NCI-H1930 (cell line): ENCODE measurements at regions not wholly inside any gene's neighbourhood (a gene's known extent, or its start where the extent isn't known, plus 50 kb on each side); places are given as distances from the start of the nearest gene placed in this dataset.

Experiments
- DNase-seq, 2 experiments: peaks; one replicate each; lab custom pipeline; 2025; lab: John Stamatoyannopoulos, UW

DNA sequence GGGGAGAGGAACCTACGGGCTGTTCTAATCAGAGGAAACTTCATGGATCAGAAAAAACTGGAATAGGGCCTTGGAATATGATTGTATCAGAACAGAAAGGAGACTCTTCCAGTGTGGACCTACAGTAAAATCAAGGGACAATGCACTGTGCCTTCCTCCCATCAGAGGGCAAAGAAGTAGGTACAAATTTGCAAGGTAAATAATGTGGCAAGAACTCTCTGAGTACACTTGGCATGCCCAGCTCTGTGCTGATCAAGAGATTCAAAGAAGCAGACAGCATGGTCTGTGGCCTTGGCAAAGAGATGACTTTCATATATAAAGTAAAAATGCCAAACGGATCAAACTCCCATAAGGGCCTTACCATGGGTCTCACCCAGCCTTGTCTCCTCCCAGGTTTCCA is 242.6 kb upstream of the OSR1 start:
- DNase-seq, result no peak

DNA sequence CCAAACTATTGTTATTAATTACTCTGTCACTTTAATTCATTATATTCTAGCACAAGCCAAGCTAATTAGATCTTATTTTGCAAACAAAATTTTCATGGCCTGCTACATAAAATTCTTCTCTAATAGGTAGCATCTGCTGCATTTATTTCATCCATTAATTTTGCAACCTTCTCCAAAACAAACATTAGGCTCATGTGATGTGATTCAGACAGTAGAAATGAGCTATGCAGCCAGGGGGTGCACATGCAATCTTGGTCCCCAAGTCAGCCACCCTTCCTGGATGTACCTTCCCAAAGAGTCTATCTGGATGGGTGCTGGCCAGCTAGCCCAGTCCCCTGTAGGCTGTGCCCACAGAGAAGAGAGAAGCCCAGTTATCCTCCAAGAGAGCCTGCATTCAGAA is 242.1 kb upstream of the OSR1 start:
- no peak for DNase-seq

GRCh38 chr2:19598971-19599370 is 240.5 kb upstream of the OSR1 start:
- DNase-seq, result no peak

GRCh38 chr2:19592197-19592596 is 233.8 kb upstream of the OSR1 start:
- no peak for DNase-seq

- no peak for DNase-seq
These were observed 231.4 kb upstream of the OSR1 start for GRCh38 chr2:19589791-19590190.

DNA sequence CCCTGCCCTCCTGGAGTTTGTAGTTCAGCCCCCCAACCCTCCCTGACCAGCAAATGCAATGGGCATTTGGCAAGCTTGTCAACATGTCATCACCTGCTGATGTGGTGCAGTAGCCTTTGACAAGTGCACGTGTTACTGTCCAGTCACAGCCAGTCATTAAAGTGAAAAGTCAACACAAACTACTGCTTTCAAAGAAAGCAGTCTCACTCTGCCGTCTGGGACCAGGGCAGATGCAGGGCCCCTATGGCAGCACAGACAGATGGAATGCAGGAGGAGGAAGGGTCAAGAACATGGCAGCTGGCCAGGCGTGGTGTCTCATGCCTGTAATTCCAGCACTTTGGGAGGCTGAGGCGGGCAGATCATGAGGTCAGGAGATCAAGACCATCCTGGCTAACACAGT is 222.4 kb upstream of the OSR1 start:
- no peak for DNase-seq

GRCh38 chr2:19580264-19580663 is 221.8 kb upstream of the OSR1 start:
- DNase-seq, result no peak

DNA sequence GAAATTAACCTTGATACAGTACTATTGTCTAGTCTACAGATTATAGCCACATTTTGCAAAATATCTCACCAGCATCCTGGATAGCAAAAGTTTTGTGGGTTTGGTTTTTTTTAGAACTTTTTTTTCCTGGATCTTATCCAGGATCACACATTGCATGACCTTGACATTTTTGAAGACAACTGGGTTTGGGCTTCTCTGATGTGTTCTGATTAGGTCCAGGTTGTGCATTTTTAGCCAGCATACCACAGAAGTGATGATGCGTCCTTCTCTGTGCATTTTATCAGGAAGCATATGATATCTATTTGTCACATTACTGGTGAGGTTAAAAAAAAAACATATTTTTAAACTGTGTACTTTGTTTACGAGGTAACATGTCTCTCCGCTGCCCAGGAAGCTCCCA is 221.0 kb upstream of the OSR1 start:
- no peak for DNase-seq

DNA sequence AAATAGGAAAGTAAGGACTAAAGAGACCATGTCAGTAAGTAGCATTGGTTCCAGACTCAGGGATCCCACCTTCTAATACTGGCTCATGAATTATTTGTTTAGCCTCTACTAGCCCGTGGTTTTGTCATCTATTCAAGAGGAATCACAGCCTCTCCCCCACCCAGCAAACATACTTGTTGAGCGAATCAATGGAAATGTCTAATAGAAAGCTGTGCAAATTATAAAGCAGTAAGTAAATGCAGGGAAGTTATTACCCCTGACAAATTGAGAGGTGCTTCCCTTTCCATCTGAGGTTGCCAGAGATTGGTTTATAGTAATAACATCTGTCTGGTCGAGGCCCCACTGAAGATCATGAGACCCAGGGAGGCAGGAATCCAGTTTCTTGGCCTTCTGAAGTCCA is 219.3 kb upstream of the OSR1 start:
- DNase-seq, result no peak

- no peak for DNase-seq
These were observed 218.0 kb upstream of the OSR1 start for GRCh38 chr2:19576411-19576810.

DNA sequence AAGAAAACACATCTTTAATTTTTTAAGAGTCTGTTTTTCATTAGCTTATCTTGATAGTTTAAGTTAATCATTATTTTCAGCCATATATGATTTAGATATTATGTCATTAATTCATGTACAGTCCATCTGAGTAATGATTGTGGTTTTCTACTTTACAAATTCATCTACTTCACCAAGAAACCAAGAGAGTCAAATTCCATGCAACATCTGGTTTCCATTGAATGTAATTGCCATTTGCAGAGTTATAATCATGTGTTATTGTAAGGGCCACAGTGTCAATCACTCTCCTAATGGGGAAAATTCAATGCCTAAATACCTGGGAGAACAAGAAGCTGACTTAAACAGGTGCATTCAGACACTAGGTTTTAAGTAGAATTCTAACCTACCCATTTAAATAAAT is 217.2 kb upstream of the OSR1 start:
- DNase-seq, result no peak

DNA sequence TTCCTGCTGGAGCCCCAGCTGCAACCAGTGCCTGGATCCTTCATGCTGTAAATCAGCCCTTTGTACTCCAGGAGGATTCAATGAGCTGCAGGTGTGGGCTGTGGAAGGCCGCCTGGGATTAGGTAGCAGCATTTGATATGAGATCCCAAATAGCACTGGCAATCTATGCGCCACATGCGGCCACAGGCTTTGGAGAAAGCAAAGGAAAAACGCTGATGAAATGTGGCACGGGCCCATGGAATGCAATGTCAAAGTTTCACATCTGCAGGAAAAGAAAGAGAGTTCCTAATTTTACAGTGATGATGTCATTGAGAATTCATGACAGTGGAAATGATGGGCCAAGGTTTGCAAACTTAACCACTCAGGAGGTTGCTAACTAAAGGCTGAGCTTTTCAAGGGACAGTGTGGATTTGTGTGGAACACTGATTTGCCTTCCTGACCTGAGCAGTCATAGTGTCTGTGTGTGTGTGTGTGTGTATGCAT is 216.4 kb upstream of the OSR1 start:
- no peak for DNase-seq

DNA sequence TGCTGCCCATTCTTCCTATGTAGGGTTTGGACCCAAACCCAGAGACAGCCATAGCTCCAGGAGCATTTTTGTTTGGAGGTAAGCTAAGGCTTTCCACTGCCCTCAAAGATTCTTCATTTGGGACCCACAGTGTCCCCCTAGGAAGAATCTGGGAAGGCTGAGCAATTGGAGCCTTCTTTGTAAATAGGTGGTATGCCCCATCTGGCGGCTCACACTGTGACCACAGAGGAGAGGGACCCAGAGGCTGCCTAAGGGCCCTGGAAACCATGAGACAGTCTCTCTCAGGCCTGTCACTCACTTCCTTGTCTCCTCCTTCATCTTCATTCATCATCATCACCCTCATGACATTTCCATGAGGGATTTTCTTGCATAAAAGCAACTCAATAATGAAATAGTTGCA is 215.4 kb upstream of the OSR1 start:
- no peak for DNase-seq

- DNase-seq, result no peak
These were observed 213.3 kb upstream of the OSR1 start for GRCh38 chr2:19571773-19572172.

GRCh38 chr2:19569300-19569791 is 210.9 kb upstream of the OSR1 start:
- no peak for DNase-seq

GRCh38 chr2:19568809-19569208 is 210.4 kb upstream of the OSR1 start:
- no peak for DNase-seq

DNA sequence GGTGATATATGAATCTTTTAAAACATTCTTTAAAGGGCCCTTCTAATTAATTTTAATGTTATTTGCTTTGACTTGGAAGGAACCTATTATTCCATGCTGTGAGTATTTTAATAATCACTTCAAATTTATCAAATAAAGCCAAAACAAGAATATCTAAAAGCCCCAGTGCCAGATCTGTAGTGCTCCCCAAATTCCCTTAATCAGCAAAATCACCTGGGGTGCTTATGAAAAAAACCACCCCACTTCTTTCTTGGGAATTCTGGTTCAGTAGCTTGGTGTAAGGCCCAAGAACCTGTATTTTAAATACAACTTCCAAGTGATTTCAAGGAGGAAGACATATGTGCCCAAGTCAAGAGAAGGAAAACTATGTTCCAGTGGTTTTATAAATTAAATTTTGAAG is 202.4 kb upstream of the OSR1 start:
- no peak for DNase-seq

DNA sequence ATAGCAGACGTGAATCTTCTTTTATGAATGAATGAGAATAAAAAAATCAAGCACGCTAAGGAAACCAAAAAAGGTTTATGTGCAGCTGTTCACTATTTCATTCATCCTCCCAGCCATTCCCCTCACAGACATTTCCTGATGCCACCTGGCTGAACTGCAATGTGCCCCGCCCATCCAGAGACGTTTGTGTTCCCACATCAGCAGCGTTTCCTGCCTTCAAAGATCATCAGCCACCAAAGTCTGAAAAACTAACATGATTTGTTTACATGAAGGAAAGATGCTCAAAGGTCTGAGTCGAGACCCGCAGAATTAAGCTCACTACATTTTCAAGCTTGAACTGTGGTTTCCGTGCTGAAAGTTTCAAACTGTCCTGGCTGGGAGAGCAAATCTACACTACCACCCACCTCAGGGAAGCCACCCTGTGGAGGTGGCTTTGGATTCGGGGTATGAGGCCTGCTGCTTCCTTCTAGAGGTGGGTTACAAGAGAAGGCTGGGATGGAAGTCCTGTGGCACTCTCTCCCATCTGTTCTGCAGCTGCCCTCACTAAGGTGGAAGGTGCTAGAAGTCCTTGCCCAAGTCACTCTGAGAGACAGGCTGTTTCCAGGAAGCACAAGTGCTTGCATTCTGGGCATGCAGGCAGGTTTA is 201.3 kb upstream of the OSR1 start:
- DNase-seq, result no peak

GRCh38 chr2:19556648-19557047 is 198.2 kb upstream of the OSR1 start:
- no peak for DNase-seq

- no peak for DNase-seq
These were observed 196.1 kb upstream of the OSR1 start for GRCh38 chr2:19554520-19554919.

GRCh38 chr2:19552270-19552669 is 193.8 kb upstream of the OSR1 start:
- no peak for DNase-seq

GRCh38 chr2:19550750-19551149 is 192.3 kb upstream of the OSR1 start:
- no peak for DNase-seq

DNA sequence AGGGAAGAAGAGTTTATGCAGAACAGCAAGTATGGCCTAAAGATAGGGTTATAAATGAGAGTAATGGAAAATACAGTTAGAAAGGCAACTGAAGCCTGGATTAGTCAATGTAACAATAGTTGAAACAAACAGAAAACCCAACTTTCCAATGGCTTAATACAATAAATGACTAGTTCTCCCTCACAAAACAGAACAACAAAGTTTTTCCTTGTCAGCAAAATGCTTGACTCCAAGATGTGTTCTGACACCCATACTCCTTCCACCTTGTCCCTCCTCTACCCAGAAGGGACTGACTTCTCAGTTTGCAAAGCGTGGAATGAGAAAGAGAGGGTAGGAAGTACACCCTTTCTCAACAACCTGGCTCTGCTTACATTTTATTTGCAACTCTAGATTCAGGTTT is 191.4 kb upstream of the OSR1 start:
- no peak for DNase-seq

GRCh38 chr2:19548116-19548515 is 189.7 kb upstream of the OSR1 start:
- no peak for DNase-seq
